Neural cell (in vitro differentiated cells): ENCODE measurements at regions not wholly inside any gene's neighbourhood (a gene's known extent, or its start where the extent isn't known, plus 50 kb on each side); places are given as distances from the start of the nearest gene placed in this dataset.
"Not testable (repeated sequence)": the region's sequence is repeated elsewhere in the genome, so short reads cannot be mapped to it uniquely, and the experiment has no call there.

Experiments used
- H2AFZ ChIP-seq: fragments of 200-600, 300-800 bp; sonication (generic), shearing (Covaris generic); 2 replicates; pipeline ENCODE4 v1.6.0; 2014; ENCODE audit warnings: low read depth, mild to moderate bottlenecking, antibody characterized with exemption, low read length, moderate library complexity
- H3F3A ChIP-seq: fragments of 200-600 bp; shearing (Covaris generic); 2 replicates; pipeline ENCODE4 v1.6.1; 2016; ENCODE audit warnings: mild to moderate bottlenecking, moderate library complexity, mixed read lengths, antibody characterized with exemption, low read length; ENCODE audit not compliant: insufficient read depth, poor library complexity, severe bottlenecking
- H3K27ac ChIP-seq: fragments of 200-600, 300-800 bp; sonication (generic), shearing (Covaris generic); 2 replicates; pipeline ENCODE4 v1.5.1; 2014; ENCODE audit warnings: mild to moderate bottlenecking, low read length, moderate library complexity
- H3K27me3 ChIP-seq: fragments of 300-800, 200-600 bp; sonication (generic), shearing (Covaris generic); 2 replicates; pipeline ENCODE4 v1.6.0; 2014; ENCODE audit warnings: mild to moderate bottlenecking, low read depth, low read length, moderate library complexity; ENCODE audit not compliant: insufficient read depth
- H3K36me3 ChIP-seq: fragments of 300-800, 200-600 bp; sonication (generic), shearing (Covaris generic); 2 replicates; pipeline ENCODE4 v1.5.1; 2014; ENCODE audit warnings: mild to moderate bottlenecking, antibody characterized with exemption, low read length, moderate library complexity; ENCODE audit not compliant: insufficient read depth
- H3K4me2 ChIP-seq: fragments of 300-800, 200-600 bp; sonication (generic), shearing (Covaris generic); 2 replicates; pipeline ENCODE4 v1.6.0; 2014; ENCODE audit warnings: mild to moderate bottlenecking, low read length
- H3K4me3 ChIP-seq: fragments of 300-800, 200-600 bp; sonication (generic), shearing (Covaris generic); 2 replicates; pipeline ENCODE4 v1.5.1; 2014; ENCODE audit warnings: mild to moderate bottlenecking, low read length, moderate library complexity
- H3K79me2 ChIP-seq: fragments of 200-600 bp; shearing (Covaris generic); replicated peaks from 2 replicates; pipeline ENCODE4 v1.6.0; 2014; ENCODE audit warnings: mild to moderate bottlenecking, low read length, moderate library complexity; ENCODE audit not compliant: insufficient read depth
- H3K9ac ChIP-seq: fragments of 300-800, 200-600 bp; sonication (generic), shearing (Covaris generic); 2 replicates; pipeline ENCODE4 v1.6.1; 2016; ENCODE audit warnings: mild to moderate bottlenecking, low read length, mixed read lengths
- H3K9me2 ChIP-seq: fragments of 200-600 bp; shearing (Covaris generic); 2 replicates; pipeline ENCODE4 v1.6.1; 2016; ENCODE audit warnings: mild to moderate bottlenecking, low read length, mixed read lengths; ENCODE audit not compliant: insufficient read depth
- H3K9me3 ChIP-seq: fragments of 200-600, 300-800 bp; sonication (generic), shearing (Covaris generic); 2 replicates; pipeline ENCODE4 v1.6.1; 2016; ENCODE audit warnings: mild to moderate bottlenecking, mixed run types, low read length, moderate library complexity, mixed read lengths
- H4K20me1 ChIP-seq: fragments of 200-600 bp; shearing (Covaris generic); 2 replicates; pipeline ENCODE4 v1.6.1; 2016; ENCODE audit warnings: mild to moderate bottlenecking, mixed run types; ENCODE audit not compliant: insufficient read depth
- CTCF ChIP-seq: fragments of 450-650 bp; IDR thresholded peaks from 2 replicates; pipeline ENCODE4 v1.5.1; 2014; ENCODE audit warnings: antibody characterized with exemption, mild to moderate bottlenecking, moderate library complexity; ENCODE audit not compliant: poor library complexity, severe bottlenecking
- EP300 ChIP-seq: fragments of 450-650 bp; conservative IDR thresholded peaks from 2 replicates; pipeline ENCODE4 v1.6.1; 2014; ENCODE audit warnings: antibody characterized with exemption, mild to moderate bottlenecking, moderate library complexity; ENCODE audit not compliant: poor library complexity, severe bottlenecking
- EZH2 ChIP-seq: fragments of 200-600, 300-800 bp; shearing (Covaris generic), sonication (generic); IDR thresholded peaks from 2 replicates; pipeline ENCODE4 v1.6.1; 2014; ENCODE audit warnings: antibody characterized with exemption, low read length, borderline replicate concordance, mild to moderate bottlenecking; ENCODE audit not compliant: insufficient read depth, poor library complexity, severe bottlenecking
- MXI1 ChIP-seq: fragments of 450-650 bp; conservative IDR thresholded peaks from 2 replicates; pipeline ENCODE4 v1.6.1; 2014; ENCODE audit warnings: antibody characterized with exemption, mild to moderate bottlenecking; ENCODE audit not compliant: poor library complexity, severe bottlenecking
- POLR2AphosphoS5 ChIP-seq: IDR thresholded peaks from 2 replicates; pipeline ENCODE4 v1.6.1; 2012
- RAD21 ChIP-seq: fragments of 450-650 bp; conservative IDR thresholded peaks from 2 replicates; pipeline ENCODE4 v1.6.1; 2014; ENCODE audit warnings: antibody characterized with exemption, mild to moderate bottlenecking, moderate library complexity
- REST ChIP-seq: IDR thresholded peaks from 2 replicates; pipeline ENCODE4 v1.6.1; 2012; ENCODE audit warnings: borderline replicate concordance
- SMC3 ChIP-seq: fragments of 450-650 bp; conservative IDR thresholded peaks from 2 replicates; pipeline ENCODE4 v1.6.1; 2014; ENCODE audit warnings: antibody characterized with exemption, mild to moderate bottlenecking, moderate library complexity; ENCODE audit not compliant: poor library complexity
- TAF1 ChIP-seq: IDR thresholded peaks from 2 replicates; pipeline ENCODE4 v1.6.1; 2012; ENCODE audit warnings: low read depth

GRCh38 chr9:129551393-129551973 lies 69.4 kb downstream of the C9orf50 start:
- TF ChIP-seq CTCF (no peak), EP300 (no peak), POLR2AphosphoS5 (no peak), REST (no peak), SMC3 (no peak), RAD21 (no peak), TAF1 (no peak), MXI1 (no peak)
- H3K79me2 ChIP-seq, result no peaks in the 10 kb centered on the region

GRCh38 chr9:129550977-129551376 lies 69.9 kb downstream of the C9orf50 start:
- not testable (repeated sequence) for H2AFZ ChIP-seq

More at GRCh38 chr9:129551393-129551973, 69.4 kb downstream of the C9orf50 start:
- H3K27ac ChIP-seq, result no peak overlapping the region
- H3F3A ChIP-seq, result no peaks in the 10 kb centered on the region
- H3K9me3 ChIP-seq, result no peaks in the 10 kb centered on the region
- H3K4me2 ChIP-seq, result no peak overlapping the region
- no peak overlapping the region for H3K9ac ChIP-seq
- no peaks in the 10 kb centered on the region for H3K36me3 ChIP-seq
- no peaks in the 10 kb centered on the region for H4K20me1 ChIP-seq
- no peak overlapping the region for H3K4me3 ChIP-seq
- H3K27me3 ChIP-seq, result peaks cover 17% of the 10 kb centered on the region
- H2AFZ ChIP-seq, result no peak overlapping the region
- no peaks in the 10 kb centered on the region for H3K9me2 ChIP-seq

GRCh38 chr9:129550199-129550839 lies 70.6 kb downstream of the C9orf50 start:
- Histone ChIP-seq H4K20me1 (no peaks in the 10 kb centered on the region), H2AFZ (no peak overlapping the region), H3K27ac (no peak overlapping the region), H3K9me2 (no peaks in the 10 kb centered on the region), H3K4me3 (peak overlapping the region; percentile 49), H3K36me3 (no peaks in the 10 kb centered on the region), H3K4me2 (no peak overlapping the region), H3K27me3 (peaks cover 17% of the 10 kb centered on the region), H3F3A (no peaks in the 10 kb centered on the region), H3K9ac (peak overlapping the region; percentile 16), H3K9me3 (no peaks in the 10 kb centered on the region), H3K79me2 (no peaks in the 10 kb centered on the region)
- TF ChIP-seq POLR2AphosphoS5 (no peak), RAD21 (no peak), MXI1 (no peak), CTCF (no peak), REST (no peak), EP300 (no peak), TAF1 (no peak), SMC3 (no peak), EZH2 (no peak)

More at GRCh38 chr9:129550977-129551376, 69.9 kb downstream of the C9orf50 start:
- peaks cover 17% of the 10 kb centered on the region for H3K27me3 ChIP-seq
- H4K20me1 ChIP-seq, H3F3A ChIP-seq, H3K4me3 ChIP-seq, H3K9me3 ChIP-seq, H3K4me2 ChIP-seq, H3K79me2 ChIP-seq, H3K36me3 ChIP-seq, H3K27ac ChIP-seq, H3K9me2 ChIP-seq, H3K9ac ChIP-seq: not testable (repeated sequence)
